T-cell (primary cell): ENCODE measurements at regions not wholly inside any gene's neighbourhood (a gene's known extent, or its start where the extent isn't known, plus 50 kb on each side); places are given as distances from the start of the nearest gene placed in this dataset.
"Not testable (repeated sequence)": the region's sequence is repeated elsewhere in the genome, so short reads cannot be mapped to it uniquely, and the experiment has no call there.

Source experiments
- ATAC-seq, 4 experiments: fragments of 200-7000 bp in 3 of 4; fragments of 150-1000 bp in 1 of 4; cut with Tn5 transposase; replicated peaks in 1 of 4; 1 replicate in 3 of 4; 2 replicates in 1 of 4; pipeline ENCODE4 v1.10.0; 2021; ENCODE audit warnings: moderate library complexity in 3 of 4, mild to moderate bottlenecking in 2 of 4, moderate number of reproducible peaks in 1 of 4
- CTCF ChIA-PET, 2 donors: fragments of 300-600 bp; sonication (Branson Sonifier 250); formaldehyde crosslinking; loops; one replicate each; lab custom pipeline; 2022; ENCODE audit warnings: antibody characterized with exemption in 2 of 2; lab: Charles Lee
- POLR2A ChIA-PET, 2 donors: fragments of 300-600 bp; sonication (Branson Sonifier 250); formaldehyde crosslinking; loops; one replicate each; lab custom pipeline; 2022; ENCODE audit warnings: antibody characterized with exemption in 2 of 2; lab: Charles Lee
- DNase-seq, 35 experiments: peaks; one replicate each; pipeline versions ENCODE4 v3.0.0 to v3.0.0-alpha.2; 2013 to 2023
- H3K27ac ChIP-seq: one replicate; pipeline ENCODE4 v1.5.1; 2013; ENCODE audit warnings: low read length
- H3K27me3 ChIP-seq, 2 experiments: replicated peaks in 1 of 2; 1 replicate in 1 of 2; 2 replicates in 1 of 2; pipeline versions ENCODE4 v1.6.1 to v1.7.0; 2013; ENCODE audit warnings: low read length in 1 of 2, mixed read lengths in 1 of 2; ENCODE audit not compliant: control insufficient read depth in 2 of 2, insufficient read depth in 2 of 2; ENCODE audit errors: extremely low read depth in 1 of 2
- H3K36me3 ChIP-seq, 2 donors: 1 replicate in 1 of 2; 2 replicates in 1 of 2; pipeline versions ENCODE4 v1.6.1 to v1.7.0; 2013; ENCODE audit warnings: low read length in 1 of 2; ENCODE audit not compliant: control insufficient read depth in 2 of 2, insufficient read depth in 1 of 2; ENCODE audit errors: extremely low read depth in 1 of 2
- H3K4me1 ChIP-seq, 2 experiments: 1 replicate in 1 of 2; 2 replicates in 1 of 2; pipeline versions ENCODE4 v1.6.1 to v1.7.0; 2013; ENCODE audit warnings: low read length in 2 of 2, mixed read lengths in 1 of 2; ENCODE audit not compliant: insufficient read depth in 2 of 2, control insufficient read depth in 1 of 2; ENCODE audit errors: extremely low read depth in 1 of 2
- H3K4me3 ChIP-seq, 2 donors: 1 replicate in 1 of 2; 2 replicates in 1 of 2; pipeline versions ENCODE4 v1.5.1 to v1.7.0; 2013; ENCODE audit warnings: mild to moderate bottlenecking in 2 of 2, low read length in 1 of 2, moderate library complexity in 1 of 2; ENCODE audit not compliant: control insufficient read depth in 1 of 2; ENCODE audit errors: extremely low read depth in 1 of 2
- H3K9me3 ChIP-seq: 2 replicates; pipeline ENCODE4 v1.7.0; 2013
- H3K27ac Mint-ChIP-seq, 2 donors: one replicate each; pipeline ENCODE4 v1.8.0; 2020 to 2021; ENCODE audit warnings: mild to moderate bottlenecking in 2 of 2, mixed read lengths in 2 of 2
- H3K27me3 Mint-ChIP-seq, 2 donors: one replicate each; pipeline ENCODE4 v1.8.0; 2021 to 2022; ENCODE audit warnings: mixed read lengths in 2 of 2
- H3K36me3 Mint-ChIP-seq: one replicate; pipeline ENCODE4 v1.8.0; 2021; ENCODE audit warnings: mixed read lengths
- H3K4me1 Mint-ChIP-seq, 3 donors: one replicate each; pipeline ENCODE4 v1.8.0; 2020 to 2022; ENCODE audit warnings: mixed read lengths in 3 of 3, mild to moderate bottlenecking in 1 of 3
- H3K4me3 Mint-ChIP-seq, 3 donors: one replicate each; pipeline ENCODE4 v1.8.0; 2020 to 2022; ENCODE audit warnings: mild to moderate bottlenecking in 3 of 3, mixed read lengths in 3 of 3, moderate library complexity in 3 of 3
- H3K9me3 Mint-ChIP-seq, 3 donors: one replicate each; pipeline ENCODE4 v1.8.0; 2020 to 2022; ENCODE audit warnings: mixed read lengths in 3 of 3
- WGBS: methylation state at CpG from one replicate; pipeline ENCODE4 v1.1.5; 2013; ENCODE audit warnings: missing lambda C conversion rate; ENCODE audit not compliant: insufficient coverage; 5-methylcytosine and 5-hydroxymethylcytosine counted together

DNA sequence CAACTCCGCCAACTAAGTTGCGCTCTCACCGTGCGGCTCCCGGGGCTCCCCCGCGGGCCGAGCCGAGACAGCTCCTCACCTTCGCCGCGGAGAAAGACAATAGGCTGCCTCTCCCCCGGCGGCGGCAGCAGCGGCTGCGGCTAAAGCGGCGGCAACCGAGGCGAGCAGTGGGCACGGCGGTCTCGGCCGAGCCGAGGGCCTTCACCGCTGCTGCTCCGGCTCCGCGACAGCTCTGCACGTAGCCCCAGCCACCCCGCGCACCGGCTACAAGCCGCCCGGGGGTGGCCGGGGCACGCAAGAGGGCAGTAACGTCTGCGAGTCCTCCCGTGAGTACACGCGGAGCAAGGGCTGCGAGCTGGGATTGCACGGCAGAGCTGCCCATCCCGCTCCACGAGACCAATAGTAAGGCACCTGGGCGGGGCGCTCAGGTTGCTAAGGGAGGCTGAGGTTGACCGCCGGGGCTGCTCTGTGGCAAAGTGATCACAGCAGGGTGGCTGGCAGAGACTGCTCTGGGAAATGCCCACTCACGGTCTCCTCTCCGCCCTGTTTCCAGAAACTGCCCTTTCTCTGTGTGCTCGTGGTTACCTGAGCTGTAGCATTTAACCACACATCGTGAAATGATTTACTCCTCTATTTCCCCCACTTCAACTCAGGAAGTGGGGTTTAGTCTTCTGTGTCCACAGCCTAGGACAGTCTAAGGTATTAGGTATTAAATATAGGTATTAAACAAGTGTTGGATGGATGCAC is 145.8 kb upstream of the AKAP13 start:
- DNase-seq: peak in 3 of 35 experiments; percentile 4 to 26 (median 10)
- H3K9me3 Mint-ChIP-seq, H3K27me3 ChIP-seq, H3K4me1 Mint-ChIP-seq, H3K27ac Mint-ChIP-seq, H3K4me1 ChIP-seq, H3K9me3 ChIP-seq, H3K36me3 ChIP-seq, ATAC-seq, H3K4me3 ChIP-seq, CTCF ChIA-PET, H3K36me3 Mint-ChIP-seq, H3K27ac ChIP-seq, POLR2A ChIA-PET, H3K27me3 Mint-ChIP-seq: not testable (repeated sequence)
- peak overlapping the region in 1 of 3 donors; percentile 16 for H3K4me3 Mint-ChIP-seq
- WGBS: no CpG with 5 or more reads among the region's 55 CpGs

DNA sequence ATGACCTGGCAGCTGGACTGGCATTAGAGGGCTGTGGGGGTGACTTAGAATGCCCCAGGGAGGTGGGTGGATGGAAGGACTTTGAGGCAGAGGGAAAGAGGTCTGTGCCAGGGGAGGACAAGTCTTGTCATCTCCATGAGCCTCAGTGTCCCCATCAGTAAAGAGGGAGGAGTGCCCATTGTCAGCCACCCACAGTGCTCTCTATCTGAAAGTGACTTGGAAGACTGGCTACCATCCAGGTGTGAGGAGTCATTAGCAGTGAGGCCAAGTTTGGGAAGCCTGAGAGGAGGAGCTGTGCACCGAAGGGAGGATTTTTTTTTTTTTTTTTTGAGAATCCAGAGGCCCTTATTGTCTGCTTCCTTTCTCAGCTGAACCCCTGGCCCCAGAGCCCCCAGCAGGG is 136.3 kb upstream of the AKAP13 start:
- CTCF ChIA-PET, H3K27ac Mint-ChIP-seq, H3K27me3 ChIP-seq, H3K27me3 Mint-ChIP-seq, H3K9me3 Mint-ChIP-seq, H3K36me3 ChIP-seq, POLR2A ChIA-PET, H3K27ac ChIP-seq, H3K4me1 Mint-ChIP-seq, H3K9me3 ChIP-seq, ATAC-seq, H3K36me3 Mint-ChIP-seq, H3K4me3 Mint-ChIP-seq, H3K4me1 ChIP-seq, DNase-seq, H3K4me3 ChIP-seq: not testable (repeated sequence)
- no CpG with 5 or more reads among the region's 1 CpG for WGBS

DNA sequence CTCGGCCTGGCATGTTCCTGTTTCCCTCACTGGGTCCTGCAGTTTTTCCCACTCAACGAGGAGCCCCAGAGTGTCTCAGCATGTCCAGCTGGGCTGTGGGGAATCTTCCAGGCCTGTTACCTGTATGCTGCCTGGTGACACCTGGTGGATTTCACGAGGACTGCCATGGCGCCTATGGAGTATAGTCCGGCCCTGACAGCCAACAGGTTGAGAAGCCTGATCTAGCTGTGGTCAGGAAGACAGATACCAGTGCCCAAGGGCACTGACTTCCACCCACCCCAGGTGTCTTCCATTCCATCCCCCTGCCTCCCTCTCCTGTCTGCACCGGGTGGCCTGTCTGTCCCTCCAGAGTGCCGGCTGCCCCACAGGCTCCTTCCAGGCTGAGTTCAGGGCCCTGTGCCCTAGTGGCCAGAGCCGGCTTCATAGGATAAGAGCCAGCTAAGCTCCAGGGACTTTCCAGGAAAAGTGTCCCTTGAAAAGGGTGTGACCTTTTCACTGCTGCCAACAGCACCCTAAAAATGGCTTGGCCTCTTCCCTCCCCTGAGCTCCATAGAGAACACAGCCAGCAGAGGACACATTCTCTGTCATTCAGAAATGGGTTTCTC is 129.4 kb upstream of the AKAP13 start:
- ATAC-seq, H3K27me3 ChIP-seq, H3K36me3 ChIP-seq, CTCF ChIA-PET, H3K9me3 Mint-ChIP-seq, H3K4me1 Mint-ChIP-seq, H3K4me1 ChIP-seq, H3K4me3 ChIP-seq, H3K27ac ChIP-seq, H3K27ac Mint-ChIP-seq, POLR2A ChIA-PET, H3K36me3 Mint-ChIP-seq, H3K4me3 Mint-ChIP-seq, H3K27me3 Mint-ChIP-seq, H3K9me3 ChIP-seq: not testable (repeated sequence)
- DNase-seq: peak in 1 of 35 experiments; percentile 27
- 100% methylated on average over 1 of the region's 8 CpGs for WGBS

DNA sequence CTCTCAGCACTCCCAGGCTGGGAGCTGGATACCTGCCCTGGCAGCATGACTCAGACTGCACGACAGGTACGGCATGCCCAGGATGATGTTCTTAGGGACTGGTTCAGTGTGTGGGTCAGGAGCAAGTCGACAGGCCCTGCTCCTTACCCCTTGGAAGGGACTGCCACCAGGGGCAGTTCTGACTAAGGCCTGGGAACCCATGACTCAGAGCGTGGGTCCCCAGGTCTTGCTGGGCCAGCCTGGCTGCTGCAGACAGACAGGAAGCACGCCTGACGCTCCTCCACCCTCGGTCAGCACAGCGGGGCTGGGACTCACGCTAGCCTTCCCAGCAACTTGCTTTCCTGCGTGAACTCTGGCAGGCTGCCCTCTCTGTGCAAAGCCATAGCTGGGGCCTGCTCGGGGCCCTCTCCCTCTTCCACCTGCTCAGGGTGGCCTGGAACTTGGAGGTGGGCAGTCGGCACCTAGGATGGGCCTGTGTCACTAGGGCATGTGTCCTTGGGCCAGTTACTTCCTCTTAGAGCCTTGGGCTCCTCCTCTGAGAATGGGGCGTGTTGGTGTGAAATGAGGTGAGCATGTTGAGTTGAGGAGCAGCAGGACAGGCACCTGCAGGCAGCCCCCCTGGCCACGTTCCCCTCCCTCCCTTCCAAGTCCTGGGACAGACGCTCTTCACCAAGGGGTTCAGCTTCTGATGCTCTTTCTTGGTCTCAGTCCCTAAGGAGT is 127.0 kb upstream of the AKAP13 start:
- CTCF ChIA-PET, H3K9me3 ChIP-seq, H3K27me3 Mint-ChIP-seq, H3K4me3 Mint-ChIP-seq, H3K9me3 Mint-ChIP-seq, H3K27ac Mint-ChIP-seq, ATAC-seq, H3K27me3 ChIP-seq, H3K36me3 ChIP-seq, POLR2A ChIA-PET, H3K4me3 ChIP-seq, DNase-seq, H3K27ac ChIP-seq, H3K36me3 Mint-ChIP-seq: not testable (repeated sequence)
- 67% methylated on average over 1 of the region's 15 CpGs for WGBS
- H3K4me1 Mint-ChIP-seq: peaks cover 0 to 13% (median 2%) of the 10 kb centered on the region in 3 donors
- H3K4me1 ChIP-seq: peaks cover 0 to 12% of the 10 kb centered on the region in 2 experiments

DNA sequence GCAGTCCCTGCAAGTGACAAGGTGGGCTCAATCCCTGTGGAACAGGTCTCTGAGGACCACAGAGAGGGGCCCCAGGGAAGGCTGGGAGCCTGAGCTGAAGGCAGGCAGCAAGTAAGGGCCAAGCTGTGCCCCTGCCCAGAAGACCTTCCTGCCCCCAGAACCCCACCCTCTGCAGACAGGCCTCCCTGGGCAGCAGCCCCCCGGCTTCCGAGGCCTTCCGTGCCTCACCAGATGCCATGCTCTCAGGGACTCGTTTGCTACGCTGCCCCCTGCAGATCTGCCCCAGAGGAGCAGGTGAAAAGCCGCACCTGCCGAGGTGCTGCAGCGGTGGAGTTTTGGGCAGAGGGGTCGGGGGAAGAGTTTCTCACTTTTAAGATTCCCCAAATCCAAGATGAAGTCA is 125.4 kb upstream of the AKAP13 start:
- H3K9me3 ChIP-seq, H3K27me3 ChIP-seq, H3K36me3 Mint-ChIP-seq, ATAC-seq, POLR2A ChIA-PET, DNase-seq, H3K36me3 ChIP-seq, H3K4me3 ChIP-seq, CTCF ChIA-PET, H3K9me3 Mint-ChIP-seq, H3K27me3 Mint-ChIP-seq, H3K4me3 Mint-ChIP-seq, H3K27ac ChIP-seq, H3K27ac Mint-ChIP-seq: not testable (repeated sequence)
- H3K4me1 Mint-ChIP-seq: peaks cover 0 to 15% (median 4%) of the 10 kb centered on the region in 3 donors
- WGBS: no CpG with 5 or more reads among the region's 9 CpGs
- H3K4me1 ChIP-seq: peaks cover 0 to 12% of the 10 kb centered on the region in 2 experiments

DNA sequence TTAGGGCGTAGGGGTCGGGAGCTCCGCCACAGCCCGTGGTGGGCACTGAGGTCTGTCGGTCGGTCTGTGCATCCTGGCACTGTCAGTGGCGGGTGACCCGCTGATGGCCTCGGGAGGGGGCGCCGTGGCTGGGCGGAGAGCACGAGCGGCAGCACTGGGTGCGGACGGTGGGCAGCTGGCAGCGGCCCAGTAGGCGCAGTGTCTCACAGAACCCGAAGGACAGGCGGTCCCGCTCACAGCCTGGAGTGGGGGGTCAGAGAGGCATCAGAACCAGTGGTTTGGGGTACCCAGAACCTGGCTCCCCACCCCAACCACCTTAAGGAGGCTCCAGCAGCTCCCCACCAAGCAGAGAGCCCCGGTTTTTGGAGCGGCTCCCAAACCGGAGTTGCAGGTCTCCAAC is 124.9 kb upstream of the AKAP13 start:
- H3K4me1 Mint-ChIP-seq: peaks cover 0 to 15% (median 4%) of the 10 kb centered on the region in 3 donors
- H3K9me3 Mint-ChIP-seq, H3K4me3 Mint-ChIP-seq, H3K36me3 Mint-ChIP-seq, CTCF ChIA-PET, ATAC-seq, H3K27ac Mint-ChIP-seq, H3K27me3 ChIP-seq, H3K9me3 ChIP-seq, H3K27ac ChIP-seq, POLR2A ChIA-PET, H3K36me3 ChIP-seq, H3K27me3 Mint-ChIP-seq, H3K4me3 ChIP-seq, DNase-seq: not testable (repeated sequence)
- peaks cover 0 to 12% of the 10 kb centered on the region in 2 experiments for H3K4me1 ChIP-seq
- 86% methylated on average over 7 of the region's 24 CpGs for WGBS
